Stimulated activated naive CD8-positive, alpha-beta T cell treated with anti-CD3 and anti-CD28 coated beads, Interleukin-15, Interleukin-2, amounts not matched to agents 100 U/mL and 50 U/mL, for 24 hours (primary cell): ENCODE measurements at regions not wholly inside any gene's neighbourhood (a gene's known extent, or its start where the extent isn't known, plus 50 kb on each side); places are given as distances from the start of the nearest gene placed in this dataset.

ENCODE experiments used
- ATAC-seq: fragments of 150-1000 bp; cut with Tn5 transposase; one replicate; pipeline ENCODE4 v1.10.0; 2021
- DNase-seq: peaks from one replicate; pipeline ENCODE4 v3.0.0; 2021

GRCh38 chr4:128528793-128529553 is 241.4 kb upstream of the PGRMC2 start:
- DNase-seq (no peak), ATAC-seq (no peak)

GRCh38 chr4:128527946-128528576 is 240.4 kb upstream of the PGRMC2 start:
- DNase-seq (no peak), ATAC-seq (no peak)

GRCh38 chr4:128527351-128527750 is 239.7 kb upstream of the PGRMC2 start:
- no peak for DNase-seq
- ATAC-seq = no peak

- no peak for DNase-seq
Measured at GRCh38 chr4:128525992-128526630, 238.5 kb upstream of the PGRMC2 start.

GRCh38 chr4:128525387-128525786 is 237.8 kb upstream of the PGRMC2 start:
- DNase-seq = no peak
- ATAC-seq = no peak

More at GRCh38 chr4:128525992-128526630, 238.5 kb upstream of the PGRMC2 start:
- no peak for ATAC-seq

GRCh38 chr4:128524311-128524710 is 236.7 kb upstream of the PGRMC2 start:
- DNase-seq (no peak), ATAC-seq (no peak)

- ATAC-seq (no peak), DNase-seq (no peak)
Measured at GRCh38 chr4:128521648-128522111, 234.1 kb upstream of the PGRMC2 start.

- DNase-seq = no peak
Measured at GRCh38 chr4:128521156-128521555, 233.5 kb upstream of the PGRMC2 start.

GRCh38 chr4:128519163-128519830 is 231.7 kb upstream of the PGRMC2 start:
- ATAC-seq = no peak
- DNase-seq = no peak

More at GRCh38 chr4:128521156-128521555, 233.5 kb upstream of the PGRMC2 start:
- ATAC-seq = no peak

- DNase-seq = peak; percentile 8
Measured at GRCh38 chr4:128517739-128518510, 230.3 kb upstream of the PGRMC2 start.

GRCh38 chr4:128517096-128517738 is 229.6 kb upstream of the PGRMC2 start:
- DNase-seq = no peak
- no peak for ATAC-seq

More at GRCh38 chr4:128517739-128518510, 230.3 kb upstream of the PGRMC2 start:
- ATAC-seq = peak; percentile 91

GRCh38 chr4:128516301-128516969 is 228.8 kb upstream of the PGRMC2 start:
- ATAC-seq (no peak), DNase-seq (no peak)

GRCh38 chr4:128513664-128514484 is 226.3 kb upstream of the PGRMC2 start:
- DNase-seq (no peak), ATAC-seq (no peak)

GRCh38 chr4:128512767-128513322 is 225.2 kb upstream of the PGRMC2 start:
- no peak for DNase-seq
- no peak for ATAC-seq

- DNase-seq (no peak), ATAC-seq (no peak)
Measured at GRCh38 chr4:128512161-128512560, 224.5 kb upstream of the PGRMC2 start.

GRCh38 chr4:128510850-128511249 is 223.2 kb upstream of the PGRMC2 start:
- ATAC-seq (no peak), DNase-seq (no peak)

- DNase-seq = no peak
- ATAC-seq = no peak
Measured at GRCh38 chr4:128502818-128503527, 215.4 kb upstream of the PGRMC2 start.

- DNase-seq (no peak), ATAC-seq (no peak)
Measured at GRCh38 chr4:128501239-128501638, 213.6 kb upstream of the PGRMC2 start.
